ENCODE measurements at regions not wholly inside any gene's neighbourhood (a gene's known extent, or its start where the extent isn't known, plus 50 kb on each side); places are given as distances from the start of the nearest gene placed in this dataset.

DNA sequence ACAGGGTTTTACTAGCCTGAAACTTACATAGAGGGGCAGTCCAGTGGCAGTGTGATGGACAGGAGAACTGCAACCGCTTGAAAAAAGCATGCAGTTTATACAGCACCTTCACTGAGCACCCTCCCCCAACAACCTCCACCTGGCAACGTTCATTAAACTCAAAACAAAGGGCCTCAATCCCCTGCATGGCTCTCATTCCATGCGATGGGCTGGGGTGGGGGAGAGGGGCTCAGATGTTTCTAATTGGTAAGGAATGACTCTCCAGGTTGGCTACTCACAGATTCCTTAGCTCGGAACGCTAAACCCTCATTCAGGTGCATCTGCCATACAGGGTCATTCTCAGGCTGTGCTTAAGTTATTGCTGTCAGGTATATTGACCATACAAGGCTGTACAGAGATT, 80.9 kb upstream of the ITGA1 start:
- no peak for TF ChIP-seq GATA2 (IDR thresholded peaks at IDR 0.05; ENCODE audit: low read depth, low read length)
- no peak for TF ChIP-seq GATA3 (IDR thresholded peaks at IDR 0.05; ENCODE audit: low read depth, low read length)

Measured in SH-SY5Y (cell line).